ENCODE measurements at regions not wholly inside any gene's neighbourhood (a gene's known extent, or its start where the extent isn't known, plus 50 kb on each side); places are given as distances from the start of the nearest gene placed in this dataset.

DNA sequence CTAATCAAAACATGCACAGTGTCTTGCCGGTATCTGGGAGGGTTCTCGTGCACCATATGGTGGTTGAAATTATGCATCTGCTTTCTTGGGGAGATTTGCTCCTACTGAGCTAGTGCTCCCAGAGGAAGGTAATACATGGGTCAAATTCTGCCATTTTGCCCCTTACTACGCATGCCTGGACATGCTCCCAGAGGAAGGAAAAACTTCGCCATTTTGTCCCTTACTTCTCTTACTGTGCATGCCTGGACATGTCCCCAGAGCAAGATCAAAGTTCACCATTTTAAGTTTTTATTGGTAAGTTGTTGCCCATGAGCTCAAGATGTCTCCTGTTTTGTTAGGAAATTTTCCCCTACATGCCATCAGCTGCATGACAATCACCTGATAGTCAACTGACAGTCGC is 252.1 kb upstream of the KLHL4 start:
- no peak for TF ChIP-seq CAMTA2 (CRISPR knock-in tag; conservative IDR thresholded peaks at IDR 0.05)
- no peak for TF ChIP-seq SMARCA4 (IDR thresholded peaks at IDR 0.05)
- TF ChIP-seq, protein P1, sequence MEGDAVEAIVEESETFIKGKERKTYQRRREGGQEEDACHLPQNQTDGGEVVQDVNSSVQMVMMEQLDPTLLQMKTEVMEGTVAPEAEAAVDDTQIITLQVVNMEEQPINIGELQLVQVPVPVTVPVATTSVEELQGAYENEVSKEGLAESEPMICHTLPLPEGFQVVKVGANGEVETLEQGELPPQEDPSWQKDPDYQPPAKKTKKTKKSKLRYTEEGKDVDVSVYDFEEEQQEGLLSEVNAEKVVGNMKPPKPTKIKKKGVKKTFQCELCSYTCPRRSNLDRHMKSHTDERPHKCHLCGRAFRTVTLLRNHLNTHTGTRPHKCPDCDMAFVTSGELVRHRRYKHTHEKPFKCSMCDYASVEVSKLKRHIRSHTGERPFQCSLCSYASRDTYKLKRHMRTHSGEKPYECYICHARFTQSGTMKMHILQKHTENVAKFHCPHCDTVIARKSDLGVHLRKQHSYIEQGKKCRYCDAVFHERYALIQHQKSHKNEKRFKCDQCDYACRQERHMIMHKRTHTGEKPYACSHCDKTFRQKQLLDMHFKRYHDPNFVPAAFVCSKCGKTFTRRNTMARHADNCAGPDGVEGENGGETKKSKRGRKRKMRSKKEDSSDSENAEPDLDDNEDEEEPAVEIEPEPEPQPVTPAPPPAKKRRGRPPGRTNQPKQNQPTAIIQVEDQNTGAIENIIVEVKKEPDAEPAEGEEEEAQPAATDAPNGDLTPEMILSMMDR (IDR thresholded peaks at IDR 0.05 in 2 of 3, conservative IDR thresholded peaks at IDR 0.05 in 1 of 3; ENCODE audit: insufficient read depth in 2 of 3, low read depth in 1 of 3, low read length in 3 of 3): no peak
- TF ChIP-seq, protein P2, sequence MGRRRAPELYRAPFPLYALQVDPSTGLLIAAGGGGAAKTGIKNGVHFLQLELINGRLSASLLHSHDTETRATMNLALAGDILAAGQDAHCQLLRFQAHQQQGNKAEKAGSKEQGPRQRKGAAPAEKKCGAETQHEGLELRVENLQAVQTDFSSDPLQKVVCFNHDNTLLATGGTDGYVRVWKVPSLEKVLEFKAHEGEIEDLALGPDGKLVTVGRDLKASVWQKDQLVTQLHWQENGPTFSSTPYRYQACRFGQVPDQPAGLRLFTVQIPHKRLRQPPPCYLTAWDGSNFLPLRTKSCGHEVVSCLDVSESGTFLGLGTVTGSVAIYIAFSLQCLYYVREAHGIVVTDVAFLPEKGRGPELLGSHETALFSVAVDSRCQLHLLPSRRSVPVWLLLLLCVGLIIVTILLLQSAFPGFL (CRISPR knock-in tag; IDR thresholded peaks at IDR 0.05): no peak
- TF ChIP-seq GABPB2 (CRISPR knock-in tag; conservative IDR thresholded peaks at IDR 0.05): no peak
- TF ChIP-seq JUND (IDR thresholded peaks at IDR 0.05; ENCODE audit: borderline replicate concordance, low read depth, low read length): no peak
- no peak for TF ChIP-seq JUND (tag; IDR thresholded peaks at IDR 0.05; ENCODE audit: borderline replicate concordance, low read depth, low read length)
- TF ChIP-seq ADNP (tag; IDR thresholded peaks at IDR 0.05): no peak
- TF ChIP-seq SP2 (IDR thresholded peaks at IDR 0.05; ENCODE audit: extremely low read depth, low read depth, low read length, poor library complexity, severe bottlenecking): no peak
- TF ChIP-seq TBP (optimal IDR thresholded peaks at IDR 0.05; ENCODE audit: low read depth, low read length): no peak
- no peak for TF ChIP-seq EZH2 (IDR thresholded peaks at IDR 0.05; ENCODE audit: borderline replicate concordance, low read depth, low read length)
- TF ChIP-seq, protein P3, sequence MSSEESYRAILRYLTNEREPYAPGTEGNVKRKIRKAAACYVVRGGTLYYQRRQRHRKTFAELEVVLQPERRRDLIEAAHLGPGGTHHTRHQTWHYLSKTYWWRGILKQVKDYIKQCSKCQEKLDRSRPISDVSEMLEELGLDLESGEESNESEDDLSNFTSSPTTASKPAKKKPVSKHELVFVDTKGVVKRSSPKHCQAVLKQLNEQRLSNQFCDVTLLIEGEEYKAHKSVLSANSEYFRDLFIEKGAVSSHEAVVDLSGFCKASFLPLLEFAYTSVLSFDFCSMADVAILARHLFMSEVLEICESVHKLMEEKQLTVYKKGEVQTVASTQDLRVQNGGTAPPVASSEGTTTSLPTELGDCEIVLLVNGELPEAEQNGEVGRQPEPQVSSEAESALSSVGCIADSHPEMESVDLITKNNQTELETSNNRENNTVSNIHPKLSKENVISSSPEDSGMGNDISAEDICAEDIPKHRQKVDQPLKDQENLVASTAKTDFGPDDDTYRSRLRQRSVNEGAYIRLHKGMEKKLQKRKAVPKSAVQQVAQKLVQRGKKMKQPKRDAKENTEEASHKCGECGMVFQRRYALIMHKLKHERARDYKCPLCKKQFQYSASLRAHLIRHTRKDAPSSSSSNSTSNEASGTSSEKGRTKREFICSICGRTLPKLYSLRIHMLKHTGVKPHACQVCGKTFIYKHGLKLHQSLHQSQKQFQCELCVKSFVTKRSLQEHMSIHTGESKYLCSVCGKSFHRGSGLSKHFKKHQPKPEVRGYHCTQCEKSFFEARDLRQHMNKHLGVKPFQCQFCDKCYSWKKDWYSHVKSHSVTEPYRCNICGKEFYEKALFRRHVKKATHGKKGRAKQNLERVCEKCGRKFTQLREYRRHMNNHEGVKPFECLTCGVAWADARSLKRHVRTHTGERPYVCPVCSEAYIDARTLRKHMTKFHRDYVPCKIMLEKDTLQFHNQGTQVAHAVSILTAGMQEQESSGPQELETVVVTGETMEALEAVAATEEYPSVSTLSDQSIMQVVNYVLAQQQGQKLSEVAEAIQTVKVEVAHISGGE (CRISPR knock-in tag; IDR thresholded peaks at IDR 0.05): no peak
- no peak for TF ChIP-seq CHD2 (IDR thresholded peaks at IDR 0.05; ENCODE audit: low read depth, low read length)
- TF ChIP-seq, protein P4, sequence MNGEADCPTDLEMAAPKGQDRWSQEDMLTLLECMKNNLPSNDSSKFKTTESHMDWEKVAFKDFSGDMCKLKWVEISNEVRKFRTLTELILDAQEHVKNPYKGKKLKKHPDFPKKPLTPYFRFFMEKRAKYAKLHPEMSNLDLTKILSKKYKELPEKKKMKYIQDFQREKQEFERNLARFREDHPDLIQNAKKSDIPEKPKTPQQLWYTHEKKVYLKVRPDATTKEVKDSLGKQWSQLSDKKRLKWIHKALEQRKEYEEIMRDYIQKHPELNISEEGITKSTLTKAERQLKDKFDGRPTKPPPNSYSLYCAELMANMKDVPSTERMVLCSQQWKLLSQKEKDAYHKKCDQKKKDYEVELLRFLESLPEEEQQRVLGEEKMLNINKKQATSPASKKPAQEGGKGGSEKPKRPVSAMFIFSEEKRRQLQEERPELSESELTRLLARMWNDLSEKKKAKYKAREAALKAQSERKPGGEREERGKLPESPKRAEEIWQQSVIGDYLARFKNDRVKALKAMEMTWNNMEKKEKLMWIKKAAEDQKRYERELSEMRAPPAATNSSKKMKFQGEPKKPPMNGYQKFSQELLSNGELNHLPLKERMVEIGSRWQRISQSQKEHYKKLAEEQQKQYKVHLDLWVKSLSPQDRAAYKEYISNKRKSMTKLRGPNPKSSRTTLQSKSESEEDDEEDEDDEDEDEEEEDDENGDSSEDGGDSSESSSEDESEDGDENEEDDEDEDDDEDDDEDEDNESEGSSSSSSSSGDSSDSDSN (IDR thresholded peaks at IDR 0.05; ENCODE audit: borderline replicate concordance in 1 of 2, low read depth in 2 of 2, low read length in 2 of 2): no peak
